ENCODE measurements at regions not wholly inside any gene's neighbourhood (a gene's known extent, or its start where the extent isn't known, plus 50 kb on each side); places are given as distances from the start of the nearest gene placed in this dataset.

- TF ChIP-seq, protein P1, sequence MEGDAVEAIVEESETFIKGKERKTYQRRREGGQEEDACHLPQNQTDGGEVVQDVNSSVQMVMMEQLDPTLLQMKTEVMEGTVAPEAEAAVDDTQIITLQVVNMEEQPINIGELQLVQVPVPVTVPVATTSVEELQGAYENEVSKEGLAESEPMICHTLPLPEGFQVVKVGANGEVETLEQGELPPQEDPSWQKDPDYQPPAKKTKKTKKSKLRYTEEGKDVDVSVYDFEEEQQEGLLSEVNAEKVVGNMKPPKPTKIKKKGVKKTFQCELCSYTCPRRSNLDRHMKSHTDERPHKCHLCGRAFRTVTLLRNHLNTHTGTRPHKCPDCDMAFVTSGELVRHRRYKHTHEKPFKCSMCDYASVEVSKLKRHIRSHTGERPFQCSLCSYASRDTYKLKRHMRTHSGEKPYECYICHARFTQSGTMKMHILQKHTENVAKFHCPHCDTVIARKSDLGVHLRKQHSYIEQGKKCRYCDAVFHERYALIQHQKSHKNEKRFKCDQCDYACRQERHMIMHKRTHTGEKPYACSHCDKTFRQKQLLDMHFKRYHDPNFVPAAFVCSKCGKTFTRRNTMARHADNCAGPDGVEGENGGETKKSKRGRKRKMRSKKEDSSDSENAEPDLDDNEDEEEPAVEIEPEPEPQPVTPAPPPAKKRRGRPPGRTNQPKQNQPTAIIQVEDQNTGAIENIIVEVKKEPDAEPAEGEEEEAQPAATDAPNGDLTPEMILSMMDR (IDR thresholded peaks at IDR 0.05; ENCODE audit: insufficient read depth, low read length, poor library complexity, severe bottlenecking), result no peak
- no peak for TF ChIP-seq EZH2phosphoT487 (conservative IDR thresholded peaks at IDR 0.05; ENCODE audit: low read length)
These were observed 219.2 kb downstream of the C7orf25 start for GRCh38 chr7:42692621-42693020.

Data from SU-DHL-6 (cell line).